Kidney epithelial cell (primary cell): ENCODE measurements at regions not wholly inside any gene's neighbourhood (a gene's known extent, or its start where the extent isn't known, plus 50 kb on each side); places are given as distances from the start of the nearest gene placed in this dataset.

Experiments used
- DNase-seq: peaks from one replicate; pipeline ENCODE4 v3.0.0-alpha.2; 2010; ENCODE audit warnings: low read depth
- H3K27me3 ChIP-seq: 2 replicates; pipeline ENCODE4 v1.6.0; 2011; ENCODE audit warnings: low read length; ENCODE audit not compliant: control insufficient read depth, insufficient read depth
- H3K36me3 ChIP-seq: 2 replicates; pipeline ENCODE4 v1.5.1; 2011; ENCODE audit warnings: low read length; ENCODE audit not compliant: control insufficient read depth, insufficient read depth
- H3K4me3 ChIP-seq: 2 replicates; pipeline ENCODE4 v1.5.1; 2011; ENCODE audit warnings: low read depth, mild to moderate bottlenecking, control low read depth, low read length
- CTCF ChIP-seq: IDR thresholded peaks from 2 replicates; pipeline ENCODE4 v1.5.1; 2011; ENCODE audit warnings: mild to moderate bottlenecking, moderate library complexity, low read length, control low read depth, inconsistent platforms; ENCODE audit not compliant: insufficient read depth, poor library complexity, severe bottlenecking

- no peaks in the 10 kb centered on the region for H3K27me3 ChIP-seq
- H3K4me3 ChIP-seq: no peak overlapping the region
- DNase-seq: no peak
- TF ChIP-seq CTCF: no peak
- no peaks in the 10 kb centered on the region for H3K36me3 ChIP-seq
Observed at GRCh38 chr10:4081685-4082111, 296.7 kb upstream of the KLF6 start.

GRCh38 chr10:4080225-4080805, 295.3 kb upstream of the KLF6 start:
- no peaks in the 10 kb centered on the region for H3K36me3 ChIP-seq
- no peaks in the 10 kb centered on the region for H3K27me3 ChIP-seq
- TF ChIP-seq CTCF: no peak
- no peak overlapping the region for H3K4me3 ChIP-seq
- DNase-seq: no peak

- no peak for DNase-seq
- Histone ChIP-seq H3K4me3 (no peak overlapping the region), H3K36me3 (no peaks in the 10 kb centered on the region), H3K27me3 (no peaks in the 10 kb centered on the region)
- TF ChIP-seq CTCF: no peak
Observed at GRCh38 chr10:4079803-4080202, 294.8 kb upstream of the KLF6 start.

- DNase-seq: no peak
- Histone ChIP-seq H3K27me3 (no peaks in the 10 kb centered on the region), H3K4me3 (no peak overlapping the region), H3K36me3 (no peaks in the 10 kb centered on the region)
- TF ChIP-seq CTCF: no peak
Observed at GRCh38 chr10:4077804-4078203, 292.8 kb upstream of the KLF6 start.

- Histone ChIP-seq H3K36me3 (no peaks in the 10 kb centered on the region), H3K27me3 (no peaks in the 10 kb centered on the region), H3K4me3 (no peak overlapping the region)
- no peak for DNase-seq
- TF ChIP-seq CTCF: no peak
Observed at GRCh38 chr10:4076983-4077382, 292.0 kb upstream of the KLF6 start.

GRCh38 chr10:4075443-4075842, 290.4 kb upstream of the KLF6 start:
- no peaks in the 10 kb centered on the region for H3K36me3 ChIP-seq
- H3K27me3 ChIP-seq: no peaks in the 10 kb centered on the region
- no peak for DNase-seq
- no peak for TF ChIP-seq CTCF
- no peak overlapping the region for H3K4me3 ChIP-seq
